ENCODE measurements at regions not wholly inside any gene's neighbourhood (a gene's known extent, or its start where the extent isn't known, plus 50 kb on each side); places are given as distances from the start of the nearest gene placed in this dataset.

GRCh38 chr7:65453341-65454030 is 79.8 kb downstream of the ZNF92 start:
- TF ChIP-seq CTCF (IDR thresholded peaks at IDR 0.05) (no peak), EZH2 (IDR thresholded peaks at IDR 0.05; ENCODE audit: borderline replicate concordance, insufficient read depth, low read depth, low read length, poor library complexity, severe bottlenecking) (no peak)

Measured in B cell (primary cell).